ENCODE measurements at regions not wholly inside any gene's neighbourhood (a gene's known extent, or its start where the extent isn't known, plus 50 kb on each side); places are given as distances from the start of the nearest gene placed in this dataset.
A peak's percentile ranks its signal among the peaks of the same experiment; 100 is the strongest.

DNA sequence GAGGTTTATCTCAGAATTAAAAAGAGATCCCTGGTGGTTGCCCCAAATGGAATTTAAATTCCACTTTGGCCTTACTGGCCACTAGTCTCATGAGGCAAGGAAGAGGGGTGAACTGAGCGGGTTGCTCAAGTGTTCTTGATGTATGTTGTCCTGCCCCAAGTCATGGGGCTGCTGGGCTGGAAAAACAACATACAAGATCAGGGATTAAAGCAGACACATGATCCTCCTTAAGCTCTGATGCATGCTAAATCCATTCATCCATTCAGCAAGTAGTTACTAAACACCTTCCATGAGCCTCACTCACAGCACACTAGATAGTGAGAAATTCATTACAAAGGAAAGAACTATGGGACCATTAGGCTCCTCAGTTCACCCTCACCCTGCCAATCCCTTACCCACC lies 196.3 kb downstream of the MREG start:
- TF ChIP-seq, protein P1, sequence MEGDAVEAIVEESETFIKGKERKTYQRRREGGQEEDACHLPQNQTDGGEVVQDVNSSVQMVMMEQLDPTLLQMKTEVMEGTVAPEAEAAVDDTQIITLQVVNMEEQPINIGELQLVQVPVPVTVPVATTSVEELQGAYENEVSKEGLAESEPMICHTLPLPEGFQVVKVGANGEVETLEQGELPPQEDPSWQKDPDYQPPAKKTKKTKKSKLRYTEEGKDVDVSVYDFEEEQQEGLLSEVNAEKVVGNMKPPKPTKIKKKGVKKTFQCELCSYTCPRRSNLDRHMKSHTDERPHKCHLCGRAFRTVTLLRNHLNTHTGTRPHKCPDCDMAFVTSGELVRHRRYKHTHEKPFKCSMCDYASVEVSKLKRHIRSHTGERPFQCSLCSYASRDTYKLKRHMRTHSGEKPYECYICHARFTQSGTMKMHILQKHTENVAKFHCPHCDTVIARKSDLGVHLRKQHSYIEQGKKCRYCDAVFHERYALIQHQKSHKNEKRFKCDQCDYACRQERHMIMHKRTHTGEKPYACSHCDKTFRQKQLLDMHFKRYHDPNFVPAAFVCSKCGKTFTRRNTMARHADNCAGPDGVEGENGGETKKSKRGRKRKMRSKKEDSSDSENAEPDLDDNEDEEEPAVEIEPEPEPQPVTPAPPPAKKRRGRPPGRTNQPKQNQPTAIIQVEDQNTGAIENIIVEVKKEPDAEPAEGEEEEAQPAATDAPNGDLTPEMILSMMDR (IDR thresholded peaks at IDR 0.05), result no peak
- H3K27me3 ChIP-seq, result peaks cover 19% of the 10 kb centered on the region
- no peak overlapping the region for H3K27ac ChIP-seq
- H3K9me3 ChIP-seq, result no peaks in the 10 kb centered on the region
- no peaks in the 10 kb centered on the region for H3K36me3 ChIP-seq
- no peak overlapping the region for H3K4me3 ChIP-seq (ENCODE audit: low read depth in 1 of 2, low read length in 1 of 2)
- H3K4me1 ChIP-seq (ENCODE audit: control insufficient read depth in 1 of 2, insufficient read depth in 1 of 2, low read depth in 1 of 2, low read length in 1 of 2), result peaks cover 3 to 5% of the 10 kb centered on the region in 2 experiments

GRCh38 chr2:215816424-215816823 lies 196.9 kb downstream of the MREG start:
- Histone ChIP-seq H3K27me3 (peaks cover 19% of the 10 kb centered on the region), H3K9me3 (no peaks in the 10 kb centered on the region), H3K4me1 (ENCODE audit: control insufficient read depth in 1 of 2, insufficient read depth in 1 of 2, low read depth in 1 of 2, low read length in 1 of 2) (peaks cover 10 to 11% of the 10 kb centered on the region in 2 experiments), H3K36me3 (no peaks in the 10 kb centered on the region), H3K4me3 (ENCODE audit: low read depth in 1 of 2, low read length in 1 of 2) (no peak overlapping the region), H3K27ac (no peak overlapping the region)
- TF ChIP-seq, protein P1 (IDR thresholded peaks at IDR 0.05), result no peak

GRCh38 chr2:215815960-215816359 lies 197.4 kb downstream of the MREG start:
- peaks cover 14 to 15% of the 10 kb centered on the region in 2 experiments for H3K4me1 ChIP-seq (ENCODE audit: control insufficient read depth in 1 of 2, insufficient read depth in 1 of 2, low read depth in 1 of 2, low read length in 1 of 2)
- H3K4me3 ChIP-seq (ENCODE audit: low read depth in 1 of 2, low read length in 1 of 2), result no peak overlapping the region
- no peaks in the 10 kb centered on the region for H3K9me3 ChIP-seq
- H3K27me3 ChIP-seq, result peaks cover 19% of the 10 kb centered on the region
- no peaks in the 10 kb centered on the region for H3K36me3 ChIP-seq
- no peak overlapping the region for H3K27ac ChIP-seq
- TF ChIP-seq, protein P1 (IDR thresholded peaks at IDR 0.05), result no peak

GRCh38 chr2:215812966-215813365 lies 200.4 kb downstream of the MREG start:
- no peak overlapping the region for H3K4me3 ChIP-seq (ENCODE audit: low read depth in 1 of 2, low read length in 1 of 2)
- H3K36me3 ChIP-seq, result no peaks in the 10 kb centered on the region
- TF ChIP-seq, protein P1 (IDR thresholded peaks at IDR 0.05), result no peak
- H3K27ac ChIP-seq, result no peak overlapping the region
- H3K4me1 ChIP-seq (ENCODE audit: control insufficient read depth in 1 of 2, insufficient read depth in 1 of 2, low read depth in 1 of 2, low read length in 1 of 2), result peaks cover 15 to 16% of the 10 kb centered on the region in 2 experiments
- H3K9me3 ChIP-seq, result no peaks in the 10 kb centered on the region
- peaks cover 31% of the 10 kb centered on the region for H3K27me3 ChIP-seq

DNA sequence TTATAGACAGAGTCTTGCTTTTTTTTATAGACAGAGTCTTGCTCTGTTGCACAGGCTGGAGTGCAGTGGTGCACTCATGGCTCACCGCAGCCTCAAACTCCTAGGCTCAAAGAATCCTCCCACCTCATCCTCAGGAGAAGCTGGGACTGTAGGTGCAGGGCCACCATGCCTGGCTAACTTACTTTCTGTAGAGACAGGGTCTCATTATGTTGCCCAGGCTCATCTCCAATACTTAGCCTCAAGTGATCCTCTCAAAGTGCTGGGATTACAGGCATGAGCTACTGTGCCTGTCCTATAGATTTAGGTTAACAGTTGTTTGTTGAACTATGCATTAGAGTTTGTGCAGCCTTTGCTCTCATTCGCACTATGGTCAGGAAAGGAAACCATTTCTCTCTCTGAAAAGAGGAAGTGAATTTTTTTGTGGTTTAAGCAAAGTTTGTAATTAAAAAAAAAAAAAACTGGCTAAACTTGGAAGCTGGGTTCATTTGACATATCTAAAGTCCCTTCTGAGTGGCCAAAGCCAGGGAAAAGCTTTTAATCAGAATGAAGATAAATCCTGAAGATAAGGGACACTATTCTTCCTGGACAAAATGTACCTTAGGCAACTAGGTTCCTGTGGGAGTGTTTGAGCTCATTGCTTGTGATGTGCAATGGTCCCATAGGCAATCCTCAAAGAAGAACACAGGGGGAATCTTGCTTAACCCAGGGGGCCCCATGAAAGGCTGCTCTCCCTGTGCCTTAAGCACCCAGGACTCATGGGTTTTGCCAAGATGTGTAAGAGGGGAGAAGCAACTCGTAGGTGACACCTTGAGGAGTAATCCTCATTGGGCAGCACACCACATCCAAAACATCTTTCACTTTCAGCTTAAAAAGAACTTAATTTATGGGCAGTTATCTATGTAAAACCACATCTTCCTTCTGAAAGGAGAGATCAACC lies 201.7 kb downstream of the MREG start:
- no peaks in the 10 kb centered on the region for H3K36me3 ChIP-seq
- H3K4me3 ChIP-seq (ENCODE audit: low read depth in 1 of 2, low read length in 1 of 2), result peak overlapping the region in 1 of 2 experiments; percentile 2
- no peaks in the 10 kb centered on the region for H3K9me3 ChIP-seq
- H3K27ac ChIP-seq, result no peak overlapping the region
- peaks cover 38% of the 10 kb centered on the region for H3K27me3 ChIP-seq
- H3K4me1 ChIP-seq (ENCODE audit: control insufficient read depth in 1 of 2, insufficient read depth in 1 of 2, low read depth in 1 of 2, low read length in 1 of 2), result peaks cover 15 to 16% of the 10 kb centered on the region in 2 experiments
- TF ChIP-seq, protein P1 (IDR thresholded peaks at IDR 0.05), result no peak
